WERI-Rb-1 (cell line): ENCODE measurements at regions not wholly inside any gene's neighbourhood (a gene's known extent, or its start where the extent isn't known, plus 50 kb on each side); places are given as distances from the start of the nearest gene placed in this dataset.

ENCODE experiments used
- DNase-seq: peaks from one replicate; pipeline ENCODE4 v3.0.0-alpha.2; 2020
- H3K27ac ChIP-seq: fragments of 250-450 bp; sonication (Bioruptor Pico); 2 replicates; pipeline ENCODE4 v1.5.1; 2020; ENCODE audit warnings: mild to moderate bottlenecking, moderate library complexity
- H3K27me3 ChIP-seq: fragments of 250-450 bp; sonication (Bioruptor Pico); 2 replicates; pipeline ENCODE4 v1.5.1; 2021; ENCODE audit warnings: mild to moderate bottlenecking, low read depth, moderate library complexity; ENCODE audit not compliant: insufficient read depth, severe bottlenecking
- H3K36me3 ChIP-seq: fragments of 250-450 bp; sonication (Bioruptor Pico); 2 replicates; pipeline ENCODE4 v1.5.1; 2020; ENCODE audit warnings: mild to moderate bottlenecking, moderate library complexity
- H3K4me3 ChIP-seq: 2 replicates; pipeline ENCODE4 v1.5.1; 2011; ENCODE audit warnings: low read depth, mild to moderate bottlenecking, control low read depth, low read length
- H3K9me3 ChIP-seq: fragments of 250-450 bp; sonication (Bioruptor Pico); 2 replicates; pipeline ENCODE4 v1.5.1; 2021; ENCODE audit warnings: mild to moderate bottlenecking, moderate library complexity; ENCODE audit not compliant: severe bottlenecking
- TF ChIP-seq, protein P1 (sequence below): IDR thresholded peaks from 2 replicates; pipeline ENCODE4 v1.5.1; 2011; ENCODE audit warnings: low read depth, mild to moderate bottlenecking, control low read depth, inconsistent platforms, low read length

DNA sequence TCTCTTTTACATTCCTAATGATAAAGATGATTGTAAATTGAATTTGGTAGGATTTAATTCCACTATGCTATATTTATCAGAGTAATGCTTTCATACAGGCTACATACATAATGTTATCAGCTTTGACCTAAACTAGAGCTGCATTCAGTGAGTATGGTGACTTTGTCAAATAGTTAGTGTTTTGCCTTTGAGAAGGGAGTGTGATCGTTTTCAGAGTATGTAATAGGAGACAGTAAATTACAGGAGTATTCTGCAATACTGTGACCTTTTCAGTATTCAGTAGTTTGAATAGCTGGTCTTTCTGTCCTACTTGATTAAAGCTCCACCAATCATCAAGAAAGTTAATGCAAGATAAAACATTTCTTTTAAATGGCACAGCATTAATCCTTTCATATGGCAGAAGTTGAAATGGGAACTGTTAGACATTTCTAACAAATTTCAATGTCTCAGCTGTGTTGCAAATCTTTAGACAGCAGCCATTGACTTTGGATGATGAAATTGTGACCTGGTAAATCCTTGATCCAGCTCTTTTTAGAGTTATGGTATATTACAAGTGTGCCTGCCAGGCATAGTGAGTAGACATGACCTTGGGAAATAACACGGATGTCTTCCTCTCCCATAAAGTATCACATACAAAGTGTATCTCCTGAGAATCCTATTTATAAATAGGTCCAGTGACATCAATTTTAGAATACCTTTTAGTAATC, 455.3 kb downstream of the KCTD8 start:
- DNase-seq: no peak
- no peaks in the 10 kb centered on the region for H3K36me3 ChIP-seq
- H3K27ac ChIP-seq: no peak overlapping the region
- no peaks in the 10 kb centered on the region for H3K9me3 ChIP-seq
- TF ChIP-seq, protein P1, sequence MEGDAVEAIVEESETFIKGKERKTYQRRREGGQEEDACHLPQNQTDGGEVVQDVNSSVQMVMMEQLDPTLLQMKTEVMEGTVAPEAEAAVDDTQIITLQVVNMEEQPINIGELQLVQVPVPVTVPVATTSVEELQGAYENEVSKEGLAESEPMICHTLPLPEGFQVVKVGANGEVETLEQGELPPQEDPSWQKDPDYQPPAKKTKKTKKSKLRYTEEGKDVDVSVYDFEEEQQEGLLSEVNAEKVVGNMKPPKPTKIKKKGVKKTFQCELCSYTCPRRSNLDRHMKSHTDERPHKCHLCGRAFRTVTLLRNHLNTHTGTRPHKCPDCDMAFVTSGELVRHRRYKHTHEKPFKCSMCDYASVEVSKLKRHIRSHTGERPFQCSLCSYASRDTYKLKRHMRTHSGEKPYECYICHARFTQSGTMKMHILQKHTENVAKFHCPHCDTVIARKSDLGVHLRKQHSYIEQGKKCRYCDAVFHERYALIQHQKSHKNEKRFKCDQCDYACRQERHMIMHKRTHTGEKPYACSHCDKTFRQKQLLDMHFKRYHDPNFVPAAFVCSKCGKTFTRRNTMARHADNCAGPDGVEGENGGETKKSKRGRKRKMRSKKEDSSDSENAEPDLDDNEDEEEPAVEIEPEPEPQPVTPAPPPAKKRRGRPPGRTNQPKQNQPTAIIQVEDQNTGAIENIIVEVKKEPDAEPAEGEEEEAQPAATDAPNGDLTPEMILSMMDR: no peak
- H3K27me3 ChIP-seq: no peaks in the 10 kb centered on the region
- no peak overlapping the region for H3K4me3 ChIP-seq

DNA sequence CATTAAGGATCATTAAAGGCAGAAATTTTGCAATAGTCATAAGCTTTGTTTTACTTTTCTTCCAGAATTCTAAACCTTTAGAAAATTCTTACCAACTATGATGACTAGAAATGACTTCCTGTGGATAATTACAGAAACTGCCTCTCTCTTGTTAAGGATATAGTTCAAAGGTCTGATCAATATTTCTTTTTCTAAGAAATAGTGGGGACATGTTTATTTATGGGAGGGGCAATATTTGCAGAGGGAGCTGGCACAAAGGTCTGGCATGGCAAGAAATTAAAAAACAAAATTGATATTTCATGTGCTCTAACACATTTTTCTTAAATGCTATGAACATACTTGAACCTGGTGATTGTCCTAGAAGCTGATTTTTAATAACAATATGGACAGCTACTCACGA, 448.9 kb downstream of the KCTD8 start:
- H3K27ac ChIP-seq: no peak overlapping the region
- no peaks in the 10 kb centered on the region for H3K36me3 ChIP-seq
- DNase-seq: no peak
- no peak overlapping the region for H3K4me3 ChIP-seq
- no peaks in the 10 kb centered on the region for H3K27me3 ChIP-seq
- TF ChIP-seq, protein P1: no peak
- no peaks in the 10 kb centered on the region for H3K9me3 ChIP-seq

DNA sequence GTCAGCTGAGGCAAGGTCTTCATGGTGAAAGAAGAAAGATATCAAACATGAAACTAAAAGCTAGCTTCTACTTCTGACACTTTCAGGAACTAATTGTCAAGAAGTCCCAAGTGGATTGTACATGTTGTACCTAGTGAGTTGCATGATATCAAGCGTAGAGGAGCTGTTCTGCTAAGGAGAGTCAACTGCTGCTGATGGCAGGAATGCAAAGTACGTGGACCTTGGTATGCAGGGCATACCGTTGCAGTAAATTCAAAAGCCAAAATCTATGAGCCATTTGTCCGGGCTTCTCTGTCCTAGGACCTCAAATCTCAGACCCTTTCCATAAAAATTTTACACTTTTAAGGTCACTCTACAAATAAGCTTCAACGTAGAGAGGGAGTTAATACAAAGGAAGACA, 446.2 kb downstream of the KCTD8 start:
- no peak overlapping the region for H3K4me3 ChIP-seq
- DNase-seq: no peak
- H3K36me3 ChIP-seq: no peaks in the 10 kb centered on the region
- H3K9me3 ChIP-seq: no peaks in the 10 kb centered on the region
- H3K27ac ChIP-seq: no peak overlapping the region
- no peaks in the 10 kb centered on the region for H3K27me3 ChIP-seq
- TF ChIP-seq, protein P1: no peak

DNA sequence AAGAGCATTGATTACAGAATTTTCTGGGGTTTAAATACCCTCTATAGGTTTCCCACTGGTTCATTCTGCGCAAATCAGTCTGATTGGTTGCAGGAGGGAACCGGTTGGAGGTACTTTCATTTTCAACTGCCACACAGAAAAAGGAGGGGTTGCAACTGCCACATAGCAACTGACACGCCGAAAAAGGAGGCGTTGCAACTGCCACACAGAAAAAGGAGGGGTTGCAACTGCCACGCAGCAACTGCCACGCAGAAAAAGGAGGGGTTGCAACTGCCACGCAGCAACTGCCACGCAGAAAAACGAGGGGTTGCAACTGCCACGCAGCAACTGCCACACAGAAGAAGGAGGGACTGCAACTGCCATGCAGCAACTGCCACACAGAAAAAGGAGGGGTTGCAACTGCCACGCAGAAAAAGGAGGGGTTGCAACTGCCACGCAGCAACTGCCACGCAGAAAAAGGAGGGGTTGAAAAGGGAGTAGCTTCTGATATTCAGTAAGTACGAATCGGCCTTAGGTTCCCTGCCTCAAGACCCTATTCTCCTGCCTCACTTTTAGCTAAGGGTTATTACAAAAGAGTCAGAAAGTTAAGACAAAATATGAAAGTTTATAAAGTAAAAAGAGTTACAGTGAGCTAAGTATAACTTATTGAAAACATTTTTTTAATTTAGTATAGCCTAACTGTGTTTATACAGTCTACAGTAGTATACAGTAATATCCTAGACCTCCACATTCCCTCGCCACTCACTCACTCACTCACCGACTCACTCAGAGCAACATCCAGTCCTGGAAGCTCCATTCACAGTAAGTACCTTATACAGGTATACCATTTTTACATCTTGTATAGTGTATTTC, 431.8 kb downstream of the KCTD8 start:
- Histone ChIP-seq H3K36me3 (no peaks in the 10 kb centered on the region), H3K9me3 (no peaks in the 10 kb centered on the region), H3K27me3 (no peaks in the 10 kb centered on the region), H3K4me3 (no peak overlapping the region), H3K27ac (no peak overlapping the region)
- DNase-seq: no peak
- TF ChIP-seq, protein P1: no peak

DNA sequence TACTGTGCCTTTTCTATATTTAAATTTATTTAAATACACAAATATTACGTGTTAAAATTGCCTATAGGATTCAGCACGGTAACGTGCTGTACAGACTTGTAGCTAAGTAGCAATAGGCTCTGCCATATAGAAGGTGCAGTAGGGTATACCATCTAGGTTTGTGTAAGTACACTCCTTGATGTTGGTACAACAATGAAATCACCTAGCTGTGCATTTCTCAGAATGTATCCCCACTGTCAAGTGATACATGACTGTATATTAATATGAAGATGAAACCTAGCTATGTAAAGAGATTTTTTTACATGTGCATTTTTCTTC, 431.2 kb downstream of the KCTD8 start:
- TF ChIP-seq, protein P1: no peak
- Histone ChIP-seq H3K4me3 (no peak overlapping the region), H3K27me3 (no peaks in the 10 kb centered on the region), H3K27ac (no peak overlapping the region), H3K9me3 (no peaks in the 10 kb centered on the region), H3K36me3 (no peaks in the 10 kb centered on the region)
- no peak for DNase-seq
